ENCODE measurements at regions not wholly inside any gene's neighbourhood (a gene's known extent, or its start where the extent isn't known, plus 50 kb on each side); places are given as distances from the start of the nearest gene placed in this dataset.

DNA sequence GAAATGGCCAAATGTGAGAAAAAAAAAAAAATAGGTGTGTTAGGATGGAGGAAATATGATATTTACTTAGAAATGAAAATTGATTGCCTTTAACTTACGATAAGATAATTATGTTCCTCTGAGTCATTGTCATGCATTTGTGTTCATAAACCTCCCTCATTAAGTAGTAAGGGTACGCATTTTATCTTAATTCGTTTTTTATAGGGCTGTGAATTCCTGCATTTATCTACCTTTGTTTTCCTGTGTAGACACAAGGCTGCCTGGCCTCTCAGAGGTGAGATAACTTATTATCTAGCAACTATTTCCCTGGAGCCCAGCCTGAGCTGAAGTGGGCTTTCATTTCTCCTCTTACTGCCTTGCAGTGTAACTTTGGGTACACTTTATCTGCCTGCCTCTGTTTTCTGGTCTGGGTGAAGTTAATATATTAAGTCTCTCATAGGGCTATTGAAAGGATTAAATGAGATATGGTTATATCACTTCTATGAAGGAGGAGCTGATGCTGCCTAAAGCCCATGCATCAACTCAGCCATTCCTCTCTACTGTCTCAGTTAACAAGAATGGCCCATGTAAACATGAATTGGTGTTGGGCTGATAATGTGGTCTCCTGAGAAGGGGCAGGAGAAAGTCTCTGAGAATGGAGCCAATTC is 103.8 kb upstream of the KLF4 start:
- intact Hi-C loops (cut with DNase I) = loop anchor here in 1 of 2 donors (10.0 kb wide), 1 partner anchor 391 kb away; no protein-coding TSS in a partner anchor
- no peaks in the 10 kb centered on the region for H3K36me3 ChIP-seq
- no peak overlapping the region for H3K27ac ChIP-seq
- no peak overlapping the region for H3K4me3 ChIP-seq
- WGBS (ENCODE audit: insufficient coverage, low coverage, low lambda C conversion rate, missing lambda C conversion rate) = 65% methylated on average over 3 of the region's 3 CpGs
- DNase-seq (no peak), ATAC-seq (no peak)
- H3K27me3 ChIP-seq = no peaks in the 10 kb centered on the region
- no peaks in the 10 kb centered on the region for H3K9me3 ChIP-seq
- TF ChIP-seq POLR2A (IDR thresholded peaks at IDR 0.05) = no peak
- TF ChIP-seq, protein P1, sequence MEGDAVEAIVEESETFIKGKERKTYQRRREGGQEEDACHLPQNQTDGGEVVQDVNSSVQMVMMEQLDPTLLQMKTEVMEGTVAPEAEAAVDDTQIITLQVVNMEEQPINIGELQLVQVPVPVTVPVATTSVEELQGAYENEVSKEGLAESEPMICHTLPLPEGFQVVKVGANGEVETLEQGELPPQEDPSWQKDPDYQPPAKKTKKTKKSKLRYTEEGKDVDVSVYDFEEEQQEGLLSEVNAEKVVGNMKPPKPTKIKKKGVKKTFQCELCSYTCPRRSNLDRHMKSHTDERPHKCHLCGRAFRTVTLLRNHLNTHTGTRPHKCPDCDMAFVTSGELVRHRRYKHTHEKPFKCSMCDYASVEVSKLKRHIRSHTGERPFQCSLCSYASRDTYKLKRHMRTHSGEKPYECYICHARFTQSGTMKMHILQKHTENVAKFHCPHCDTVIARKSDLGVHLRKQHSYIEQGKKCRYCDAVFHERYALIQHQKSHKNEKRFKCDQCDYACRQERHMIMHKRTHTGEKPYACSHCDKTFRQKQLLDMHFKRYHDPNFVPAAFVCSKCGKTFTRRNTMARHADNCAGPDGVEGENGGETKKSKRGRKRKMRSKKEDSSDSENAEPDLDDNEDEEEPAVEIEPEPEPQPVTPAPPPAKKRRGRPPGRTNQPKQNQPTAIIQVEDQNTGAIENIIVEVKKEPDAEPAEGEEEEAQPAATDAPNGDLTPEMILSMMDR (IDR thresholded peaks at IDR 0.05) = no peak
- H3K4me1 ChIP-seq = peaks cover 0 to 13% (median 0%) of the 10 kb centered on the region in 4 donors

DNA sequence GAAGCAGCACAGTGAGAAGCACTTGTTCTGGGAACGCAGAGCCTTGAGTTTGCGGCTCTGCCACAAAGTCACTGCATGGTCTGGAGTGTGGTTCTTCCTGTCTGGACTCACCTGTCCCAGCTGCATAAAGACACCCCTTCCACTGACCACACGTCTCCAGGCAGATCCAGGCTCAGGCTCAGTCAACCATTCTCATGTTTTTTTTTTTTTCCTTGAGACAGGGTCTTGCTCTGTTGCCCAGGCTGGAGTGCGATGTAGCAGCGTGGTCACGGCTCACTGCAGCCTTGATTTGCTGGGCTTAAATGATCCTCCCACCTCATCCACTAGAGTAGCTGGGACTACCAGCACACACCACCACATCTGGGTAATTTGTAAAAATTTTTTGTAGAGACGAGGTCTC is 102.9 kb upstream of the KLF4 start:
- no peaks in the 10 kb centered on the region for H3K27me3 ChIP-seq
- TF ChIP-seq, protein P1 (IDR thresholded peaks at IDR 0.05) = no peak
- TF ChIP-seq POLR2A (IDR thresholded peaks at IDR 0.05) = no peak
- intact Hi-C loops (cut with DNase I) = loop anchor here in 1 of 2 donors (10.0 kb wide), 1 partner anchor 392 kb away; no protein-coding TSS in a partner anchor
- no peak overlapping the region for H3K27ac ChIP-seq
- H3K4me1 ChIP-seq = peaks cover 0 to 9% (median under 1%) of the 10 kb centered on the region in 4 donors
- no CpG with 5 or more reads among the region's 7 CpGs for WGBS (ENCODE audit: insufficient coverage, low coverage, low lambda C conversion rate, missing lambda C conversion rate)
- ATAC-seq = no peak
- no peaks in the 10 kb centered on the region for H3K9me3 ChIP-seq
- no peak overlapping the region for H3K4me3 ChIP-seq
- no peaks in the 10 kb centered on the region for H3K36me3 ChIP-seq
- no peak for DNase-seq

DNA sequence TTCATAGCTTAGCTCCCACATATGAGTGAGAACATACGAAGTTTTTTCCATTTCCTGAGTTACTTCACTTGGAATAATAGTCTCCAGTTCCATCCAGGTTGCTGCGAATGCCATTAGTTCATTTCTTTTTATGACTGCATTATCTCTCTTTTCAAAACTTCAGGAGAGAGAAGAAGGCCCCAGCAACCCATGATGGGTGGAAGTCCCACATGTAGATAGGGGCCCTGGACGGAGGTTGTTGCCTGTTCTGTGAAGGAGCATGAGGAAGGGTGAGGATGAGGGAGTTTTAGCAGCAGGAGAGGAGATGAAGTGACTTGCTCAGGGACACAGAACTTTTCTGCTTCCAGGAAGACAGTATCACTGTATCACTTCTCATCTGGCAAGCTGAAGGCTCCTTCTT is 102.2 kb upstream of the KLF4 start:
- WGBS (ENCODE audit: insufficient coverage, low coverage, low lambda C conversion rate, missing lambda C conversion rate) = 84% methylated on average over 3 of the region's 3 CpGs
- ATAC-seq (no peak), DNase-seq (no peak)
- Histone ChIP-seq H3K27ac (no peak overlapping the region), H3K4me3 (no peak overlapping the region), H3K4me1 (peaks cover 0 to 13% (median 6%) of the 10 kb centered on the region in 4 donors), H3K27me3 (no peaks in the 10 kb centered on the region), H3K36me3 (no peaks in the 10 kb centered on the region), H3K9me3 (no peaks in the 10 kb centered on the region)
- TF ChIP-seq, protein P1 (IDR thresholded peaks at IDR 0.05) = no peak
- no peak for TF ChIP-seq POLR2A (IDR thresholded peaks at IDR 0.05)
- intact Hi-C loops (cut with DNase I) = loop anchor here in 1 of 2 donors (10.0 kb wide), 1 partner anchor 393 kb away; no protein-coding TSS in a partner anchor

DNA sequence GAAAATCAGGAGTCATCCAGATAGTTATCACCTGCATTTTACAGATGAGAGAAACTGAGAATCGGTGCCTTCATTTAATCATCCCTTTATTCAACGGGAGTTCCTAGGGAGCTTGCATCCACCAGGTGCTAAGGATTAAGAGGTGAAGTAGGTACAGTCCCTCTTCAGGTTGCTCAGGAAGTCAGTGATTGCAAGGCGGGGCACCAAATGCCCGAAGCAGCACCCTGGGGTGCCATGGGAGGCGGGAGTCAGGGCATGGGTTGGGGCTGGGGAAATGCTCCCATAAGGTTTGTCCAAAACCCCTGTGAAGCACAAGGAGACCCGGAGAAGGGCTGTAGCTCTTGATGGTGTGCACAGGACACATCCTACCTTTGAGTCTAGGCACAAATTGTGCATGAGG is 98.8 kb upstream of the KLF4 start:
- TF ChIP-seq, protein P1 (IDR thresholded peaks at IDR 0.05) = no peak
- TF ChIP-seq POLR2A (IDR thresholded peaks at IDR 0.05) = no peak
- no peak for DNase-seq
- no peaks in the 10 kb centered on the region for H3K9me3 ChIP-seq
- no peak for ATAC-seq
- no peak overlapping the region for H3K27ac ChIP-seq
- H3K36me3 ChIP-seq = no peaks in the 10 kb centered on the region
- no peaks in the 10 kb centered on the region for H3K27me3 ChIP-seq
- no peak overlapping the region for H3K4me3 ChIP-seq
- 100% methylated on average over 2 of the region's 6 CpGs for WGBS (ENCODE audit: insufficient coverage, low coverage, low lambda C conversion rate, missing lambda C conversion rate)
- intact Hi-C loops (cut with DNase I) = no loop called here
- H3K4me1 ChIP-seq = peaks cover 0 to 13% (median 6%) of the 10 kb centered on the region in 4 donors

Data from right lobe of liver (tissue), 6 donors.